Endothelial cell of umbilical vein (primary cell): ENCODE measurements at regions not wholly inside any gene's neighbourhood (a gene's known extent, or its start where the extent isn't known, plus 50 kb on each side); places are given as distances from the start of the nearest gene placed in this dataset.

Experiments
- EZH2 ChIP-seq: IDR thresholded peaks from 2 replicates; pipeline ENCODE4 v1.6.1; 2012; ENCODE audit warnings: borderline replicate concordance, low read depth, mild to moderate bottlenecking, moderate library complexity, low read length, inconsistent platforms; ENCODE audit not compliant: severe bottlenecking
- POLR2A ChIP-seq: IDR thresholded peaks from 2 replicates; pipeline ENCODE4 v1.6.1; 2012; ENCODE audit warnings: low read depth, mild to moderate bottlenecking, control low read depth, low read length
- POLR2AphosphoS5 ChIP-seq: IDR thresholded peaks from 2 replicates; pipeline ENCODE4 v1.6.1; 2012; ENCODE audit warnings: low read depth, mild to moderate bottlenecking, control low read depth, low read length, moderate library complexity; ENCODE audit not compliant: insufficient read depth
- TF ChIP-seq, protein P1 (sequence below), 2 donors: IDR thresholded peaks; 1 replicate in 1 of 2; 2 replicates in 1 of 2; pipeline ENCODE4 v1.5.1; 2011; ENCODE audit warnings: low read length in 2 of 2, mild to moderate bottlenecking in 2 of 2, moderate library complexity in 2 of 2, control low read depth in 1 of 2, inconsistent platforms in 1 of 2, low read depth in 1 of 2; ENCODE audit not compliant: insufficient read depth in 1 of 2; ENCODE audit errors: extremely low read depth in 1 of 2

DNA sequence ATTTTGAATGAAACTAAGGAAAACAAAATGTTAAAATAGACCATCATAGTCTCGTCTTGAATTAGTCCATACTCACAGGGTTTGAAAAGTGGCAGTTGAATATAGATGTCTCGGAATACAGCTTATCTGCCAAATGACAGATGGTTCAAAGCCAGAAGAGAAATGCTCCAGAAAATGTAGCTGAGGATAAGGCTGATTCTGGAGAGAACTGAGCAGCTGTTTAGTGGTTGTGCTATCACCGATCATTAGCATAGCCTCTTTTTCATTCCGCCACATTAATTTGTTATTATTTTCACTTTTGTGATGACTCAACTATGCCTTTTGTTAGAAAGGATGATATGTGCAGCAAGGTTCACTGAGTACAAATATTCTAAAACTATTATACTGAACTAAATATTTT lies 390.2 kb upstream of the MAN1A1 start:
- TF ChIP-seq, protein P1, sequence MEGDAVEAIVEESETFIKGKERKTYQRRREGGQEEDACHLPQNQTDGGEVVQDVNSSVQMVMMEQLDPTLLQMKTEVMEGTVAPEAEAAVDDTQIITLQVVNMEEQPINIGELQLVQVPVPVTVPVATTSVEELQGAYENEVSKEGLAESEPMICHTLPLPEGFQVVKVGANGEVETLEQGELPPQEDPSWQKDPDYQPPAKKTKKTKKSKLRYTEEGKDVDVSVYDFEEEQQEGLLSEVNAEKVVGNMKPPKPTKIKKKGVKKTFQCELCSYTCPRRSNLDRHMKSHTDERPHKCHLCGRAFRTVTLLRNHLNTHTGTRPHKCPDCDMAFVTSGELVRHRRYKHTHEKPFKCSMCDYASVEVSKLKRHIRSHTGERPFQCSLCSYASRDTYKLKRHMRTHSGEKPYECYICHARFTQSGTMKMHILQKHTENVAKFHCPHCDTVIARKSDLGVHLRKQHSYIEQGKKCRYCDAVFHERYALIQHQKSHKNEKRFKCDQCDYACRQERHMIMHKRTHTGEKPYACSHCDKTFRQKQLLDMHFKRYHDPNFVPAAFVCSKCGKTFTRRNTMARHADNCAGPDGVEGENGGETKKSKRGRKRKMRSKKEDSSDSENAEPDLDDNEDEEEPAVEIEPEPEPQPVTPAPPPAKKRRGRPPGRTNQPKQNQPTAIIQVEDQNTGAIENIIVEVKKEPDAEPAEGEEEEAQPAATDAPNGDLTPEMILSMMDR (IDR thresholded peaks at IDR 0.05; ENCODE audit: extremely low read depth in 1 of 2, insufficient read depth in 1 of 2, low read depth in 1 of 2, low read length in 2 of 2): no peak
- TF ChIP-seq POLR2A: no peak
- TF ChIP-seq POLR2AphosphoS5: no peak
- no peak for TF ChIP-seq EZH2
